H1 (cell line): ENCODE measurements at regions not wholly inside any gene's neighbourhood (a gene's known extent, or its start where the extent isn't known, plus 50 kb on each side); places are given as distances from the start of the nearest gene placed in this dataset.

ENCODE experiments used
- CTCF ChIA-PET: fragments of 300-600 bp; sonication (Branson Sonifier 250); formaldehyde crosslinking; loops from one replicate; lab custom pipeline; 2021; ENCODE audit not compliant: partially characterized antibody; lab: Charles Lee
- POLR2A ChIA-PET: fragments of 300-600 bp; sonication (Branson Sonifier 250); formaldehyde crosslinking; loops from one replicate; lab custom pipeline; 2021; ENCODE audit warnings: inconsistent platforms; ENCODE audit not compliant: partially characterized antibody; lab: Charles Lee
- DNase-seq, 2 experiments: peaks; one replicate each; pipeline versions ENCODE4 v3.0.0 to v3.0.0-alpha.2; 2010 to 2022; ENCODE audit warnings: low spot score in 2 of 2, low read depth in 1 of 2, mixed read lengths in 1 of 2
- FAIRE-seq: peaks from 2 replicates; lab custom pipeline; 2011; peaks lifted over from hg19 to GRCh38; lab: Jason Lieb, UNC
- H2AFZ ChIP-seq: 2 replicates; pipeline ENCODE4 v1.8.1; 2012; ENCODE audit warnings: low read length, inconsistent platforms
- H2AK5ac ChIP-seq: 2 replicates; pipeline ENCODE4 v1.6.1; 2013; ENCODE audit warnings: low read depth, low read length
- H2BK120ac ChIP-seq: replicated peaks from 2 replicates; pipeline ENCODE3; 2013; ENCODE audit warnings: low read depth, low read length, inconsistent platforms
- H2BK12ac ChIP-seq: 2 replicates; pipeline ENCODE4 v1.6.1; 2013; ENCODE audit warnings: low read depth, low read length
- H2BK15ac ChIP-seq: 2 replicates; pipeline ENCODE4 v1.6.1; 2013; ENCODE audit warnings: low read length
- H2BK20ac ChIP-seq: 2 replicates; pipeline ENCODE4 v1.6.1; 2013; ENCODE audit warnings: low read length
- H2BK5ac ChIP-seq: 2 replicates; pipeline ENCODE4 v1.6.1; 2013; ENCODE audit warnings: low read depth, low read length
- H3K14ac ChIP-seq: 2 replicates; pipeline ENCODE4 v1.6.1; 2013; ENCODE audit warnings: inconsistent platforms; ENCODE audit not compliant: insufficient read length
- H3K18ac ChIP-seq: 2 replicates; pipeline ENCODE4 v1.6.1; 2013; ENCODE audit warnings: low read length; ENCODE audit errors: extremely low read depth
- H3K23ac ChIP-seq: 2 replicates; pipeline ENCODE4 v1.6.1; 2013; ENCODE audit warnings: inconsistent platforms; ENCODE audit not compliant: insufficient read length
- H3K23me2 ChIP-seq: 2 replicates; pipeline ENCODE4 v1.6.1; 2013; ENCODE audit warnings: low read depth, low read length
- H3K27ac ChIP-seq: 2 replicates; pipeline ENCODE4 v1.6.1; 2011; ENCODE audit warnings: low read depth, low read length, inconsistent platforms
- H3K27me3 ChIP-seq, 4 experiments: replicated peaks in 1 of 4; 1 replicate in 1 of 4; 2 replicates in 3 of 4; pipeline versions ENCODE4 v1.6.1 to v1.8.1; 2011 to 2013; ENCODE audit warnings: low read length in 3 of 4, mild to moderate bottlenecking in 3 of 4, inconsistent platforms in 2 of 4, mixed read lengths in 2 of 4, moderate library complexity in 1 of 4; ENCODE audit not compliant: control insufficient read depth in 3 of 4, insufficient read depth in 3 of 4; ENCODE audit errors: extremely low read depth in 1 of 4
- H3K36me3 ChIP-seq, 4 experiments: 2 replicates each; pipeline versions ENCODE4 v1.6.1 to v1.8.1; 2011 to 2013; ENCODE audit warnings: mild to moderate bottlenecking in 4 of 4, low read length in 3 of 4, moderate library complexity in 2 of 4, control low read depth in 1 of 4, inconsistent platforms in 1 of 4; ENCODE audit not compliant: insufficient read depth in 4 of 4, control insufficient read depth in 2 of 4
- H3K4ac ChIP-seq: replicated peaks from 2 replicates; pipeline ENCODE3; 2013; ENCODE audit warnings: low read length, low read depth, mixed read lengths, inconsistent platforms; ENCODE audit not compliant: insufficient read length
- H3K4me1 ChIP-seq, 4 experiments: replicated peaks in 1 of 4; 1 replicate in 1 of 4; 2 replicates in 3 of 4; pipeline versions ENCODE4 v1.6.1 to v1.8.1; 2011 to 2013; ENCODE audit warnings: low read length in 3 of 4, inconsistent platforms in 2 of 4, mixed read lengths in 1 of 4; ENCODE audit not compliant: insufficient read depth in 4 of 4, control insufficient read depth in 3 of 4
- H3K4me2 ChIP-seq, 2 experiments: 2 replicates each; pipeline versions ENCODE4 v1.6.1 to v1.8.1; 2011 to 2013; ENCODE audit warnings: low read depth in 2 of 2, low read length in 2 of 2, control low read depth in 1 of 2, inconsistent platforms in 1 of 2, mild to moderate bottlenecking in 1 of 2; ENCODE audit not compliant: insufficient read depth in 1 of 2
- H3K4me3 ChIP-seq, 4 experiments: fragments of 200-600, 300-600 bp in 1 of 4; sonication (generic), shearing (Covaris generic), sonication (Bioruptor Twin) in 1 of 4; 2 replicates each; pipeline versions ENCODE4 v1.5.1 to v1.8.1; 2011 to 2016; ENCODE audit warnings: low read length in 4 of 4, low read depth in 3 of 4, control low read depth in 2 of 4, inconsistent platforms in 2 of 4, mild to moderate bottlenecking in 2 of 4, mixed read lengths in 1 of 4, moderate library complexity in 1 of 4; ENCODE audit not compliant: insufficient read depth in 2 of 4; ENCODE audit errors: extremely low read depth in 1 of 4
- H3K56ac ChIP-seq: replicated peaks from 2 replicates; pipeline ENCODE3; 2013; ENCODE audit warnings: low read depth, mild to moderate bottlenecking, mixed read lengths, low read length, inconsistent platforms; ENCODE audit not compliant: insufficient read length
- H3K79me1 ChIP-seq: 2 replicates; pipeline ENCODE4 v1.6.1; 2013; ENCODE audit warnings: low read depth, low read length, control low read depth
- H3K79me2 ChIP-seq, 2 experiments: 2 replicates each; pipeline versions ENCODE4 v1.6.1 to v1.8.1; 2012 to 2013; ENCODE audit warnings: low read length in 2 of 2, mild to moderate bottlenecking in 2 of 2, inconsistent platforms in 1 of 2; ENCODE audit not compliant: insufficient read depth in 2 of 2, control insufficient read depth in 1 of 2
- H3K9ac ChIP-seq, 4 experiments: replicated peaks in 1 of 4; 1 replicate in 1 of 4; 2 replicates in 3 of 4; pipeline versions ENCODE4 v1.6.1 to v1.8.1; 2011 to 2013; ENCODE audit warnings: low read depth in 3 of 4, low read length in 3 of 4, control low read depth in 2 of 4, mild to moderate bottlenecking in 2 of 4, moderate library complexity in 2 of 4, inconsistent platforms in 1 of 4; ENCODE audit errors: extremely low read depth in 1 of 4
- H3K9me3 ChIP-seq, 2 experiments: 2 replicates each; pipeline versions ENCODE4 v1.6.1 to v1.8.1; 2012 to 2013; ENCODE audit warnings: mild to moderate bottlenecking in 2 of 2, moderate library complexity in 2 of 2, control low read depth in 1 of 2, inconsistent platforms in 1 of 2, low read depth in 1 of 2, low read length in 1 of 2, mixed read lengths in 1 of 2; ENCODE audit not compliant: insufficient read depth in 2 of 2
- H4K20me1 ChIP-seq, 2 experiments: replicated peaks in 1 of 2; 2 replicates each; pipeline versions ENCODE3 to v1.8.1; 2011 to 2013; ENCODE audit warnings: inconsistent platforms in 2 of 2, low read length in 2 of 2, mild to moderate bottlenecking in 1 of 2; ENCODE audit not compliant: insufficient read depth in 2 of 2, control insufficient read depth in 1 of 2
- H4K5ac ChIP-seq: 2 replicates; pipeline ENCODE4 v1.6.1; 2013; ENCODE audit warnings: low read length, low read depth, mixed read lengths, inconsistent platforms; ENCODE audit not compliant: insufficient read length
- H4K8ac ChIP-seq: 2 replicates; pipeline ENCODE4 v1.8.0; 2013; ENCODE audit warnings: mild to moderate bottlenecking, moderate library complexity, low read length, inconsistent platforms; ENCODE audit not compliant: insufficient read depth; ENCODE audit errors: extremely low read depth
- H4K91ac ChIP-seq: replicated peaks from 2 replicates; pipeline ENCODE3; 2013; ENCODE audit warnings: low read length, mixed read lengths, inconsistent platforms; ENCODE audit not compliant: insufficient read length
- FOSL1 ChIP-seq: IDR thresholded peaks from 2 replicates; pipeline ENCODE4 v1.6.1; 2011; ENCODE audit warnings: mild to moderate bottlenecking, low read depth, low read length, moderate library complexity; ENCODE audit not compliant: insufficient read depth
- MAFK ChIP-seq: IDR thresholded peaks from 2 replicates; pipeline ENCODE4 v1.6.1; 2012; ENCODE audit warnings: low read depth, mild to moderate bottlenecking, improper control_type of control experiment, low read length
- RXRA ChIP-seq: IDR thresholded peaks from 2 replicates; pipeline ENCODE4 v1.6.1; 2011; ENCODE audit warnings: low read depth, mild to moderate bottlenecking, low read length, moderate library complexity; ENCODE audit not compliant: insufficient read depth
- SAP30 ChIP-seq: fragments of 300-600 bp; sonication (generic); IDR thresholded peaks from 2 replicates; pipeline ENCODE4 v1.7.1; 2012; ENCODE audit warnings: low read length, moderate library complexity, mild to moderate bottlenecking, inconsistent platforms; ENCODE audit not compliant: insufficient read depth, insufficient replicate concordance
- SP1 ChIP-seq: IDR thresholded peaks from 2 replicates; pipeline ENCODE4 v1.6.1; 2011; ENCODE audit warnings: low read depth, low read length
- SP2 ChIP-seq: IDR thresholded peaks from 2 replicates; pipeline ENCODE4 v1.6.1; 2012; ENCODE audit warnings: mild to moderate bottlenecking, low read length, inconsistent platforms
- WGBS, 2 experiments: shearing (Covaris generic) in 1 of 2; methylation state at CpG; one replicate each; pipeline versions ENCODE4 v1.1.6 to v1.1.7; 2013 to 2015; ENCODE audit warnings: low lambda C conversion rate in 2 of 2, mixed read lengths in 2 of 2, inconsistent platforms in 1 of 2, low coverage in 1 of 2, missing lambda C conversion rate in 1 of 2; ENCODE audit not compliant: insufficient replicate concordance in 2 of 2, insufficient coverage in 1 of 2, insufficient read length in 1 of 2; ENCODE audit errors: extremely low coverage in 1 of 2, missing lambda C conversion rate in 1 of 2; 5-methylcytosine and 5-hydroxymethylcytosine counted together

GRCh38 chr2:67570611-67571010 lies 173.5 kb downstream of the ETAA1 start:
- WGBS, 2 experiments = 68% methylated on average over 2 of the region's 2 CpGs; no CpG with 5 or more reads in 1 of the 2 experiments
- POLR2A ChIA-PET = no interaction called here
- no peak for TF ChIP-seq RXRA
- TF ChIP-seq SAP30 = no peak
- no peak for TF ChIP-seq SP2
- TF ChIP-seq MAFK = no peak
- no peak for TF ChIP-seq FOSL1
- TF ChIP-seq SP1 = no peak

More at GRCh38 chr2:67570611-67571010, 173.5 kb downstream of the ETAA1 start:
- H3K4me3 ChIP-seq = no peak overlapping the region
- no peaks in the 10 kb centered on the region for H3K9me3 ChIP-seq
- no peaks in the 10 kb centered on the region for H3K79me2 ChIP-seq
- DNase-seq (no peak), FAIRE-seq (no peak)
- H3K36me3 ChIP-seq = no peaks in the 10 kb centered on the region
- no peaks in the 10 kb centered on the region for H3K4me1 ChIP-seq
- no peak overlapping the region for H3K56ac ChIP-seq
- H4K5ac ChIP-seq = no peak overlapping the region
- no peaks in the 10 kb centered on the region for H3K79me1 ChIP-seq
- H3K4me2 ChIP-seq = no peak overlapping the region
- no peak overlapping the region for H3K23ac ChIP-seq
- H2AK5ac ChIP-seq = no peak overlapping the region
- H3K18ac ChIP-seq = no peak overlapping the region
- H2BK120ac ChIP-seq = no peak overlapping the region
- CTCF ChIA-PET = interaction anchor here (0.6 to 1.1 kb wide), 2 partner anchors 11 to 893 kb away, joined by 3 read pairs; no protein-coding TSS in a partner anchor
- no peaks in the 10 kb centered on the region; the same call in 1 of the 2 replicates for H3K23me2 ChIP-seq
- no peak overlapping the region for H3K14ac ChIP-seq
- no peak overlapping the region for H2BK12ac ChIP-seq
- H4K91ac ChIP-seq = no peak overlapping the region
- no peak overlapping the region for H3K9ac ChIP-seq
- no peak overlapping the region for H3K4ac ChIP-seq
- H4K20me1 ChIP-seq = no peaks in the 10 kb centered on the region
- no peak overlapping the region for H2AFZ ChIP-seq
- no peak overlapping the region for H2BK15ac ChIP-seq
- no peak overlapping the region for H2BK20ac ChIP-seq
- no peak overlapping the region for H2BK5ac ChIP-seq
- H4K8ac ChIP-seq = no peak overlapping the region
- no peak overlapping the region for H3K27ac ChIP-seq
- H3K27me3 ChIP-seq = no peaks in the 10 kb centered on the region
